ENCODE measurements at regions not wholly inside any gene's neighbourhood (a gene's known extent, or its start where the extent isn't known, plus 50 kb on each side); places are given as distances from the start of the nearest gene placed in this dataset.

- no peak for FAIRE-seq
- Histone ChIP-seq H3K27ac (ENCODE audit: low read depth in 1 of 3, low read length in 2 of 3) (no peak overlapping the region), H3K27me3 (ENCODE audit: control insufficient read depth in 3 of 3, insufficient read depth in 3 of 3, low read length in 3 of 3) (no peaks in the 10 kb centered on the region), H3K9me3 (ENCODE audit: control insufficient read depth in 2 of 2, insufficient read depth in 1 of 2, low read depth in 1 of 2, low read length in 1 of 2) (no peaks in the 10 kb centered on the region), H3K36me3 (ENCODE audit: control insufficient read depth in 3 of 3, insufficient read depth in 2 of 3, low read depth in 1 of 3, low read length in 3 of 3) (no peaks in the 10 kb centered on the region), H3K4me1 (ENCODE audit: control insufficient read depth in 3 of 3, insufficient read depth in 2 of 3, low read depth in 1 of 3, low read length in 2 of 3) (no peaks in the 10 kb centered on the region), H3K4me3 (ENCODE audit: low read depth in 1 of 3, low read length in 3 of 3) (no peak overlapping the region)
- DNase-seq: no peak
Measured at GRCh38 chr5:28710360-28710759, 1672.0 kb upstream of the CDH9 start.

- no peaks in the 10 kb centered on the region for H3K4me1 ChIP-seq (ENCODE audit: control insufficient read depth in 3 of 3, insufficient read depth in 2 of 3, low read depth in 1 of 3, low read length in 2 of 3)
- FAIRE-seq (no peak), DNase-seq (no peak)
- no peaks in the 10 kb centered on the region for H3K36me3 ChIP-seq (ENCODE audit: control insufficient read depth in 3 of 3, insufficient read depth in 2 of 3, low read depth in 1 of 3, low read length in 3 of 3)
- H3K27me3 ChIP-seq (ENCODE audit: control insufficient read depth in 3 of 3, insufficient read depth in 3 of 3, low read length in 3 of 3): no peaks in the 10 kb centered on the region
- no peak overlapping the region for H3K4me3 ChIP-seq (ENCODE audit: low read depth in 1 of 3, low read length in 3 of 3)
- 84 to 88% (median 87%) methylated on average over 5 of the region's 5 CpGs for WGBS, 3 donors
- H3K9me3 ChIP-seq (ENCODE audit: control insufficient read depth in 2 of 2, insufficient read depth in 1 of 2, low read depth in 1 of 2, low read length in 1 of 2): no peaks in the 10 kb centered on the region
- H3K27ac ChIP-seq (ENCODE audit: low read depth in 1 of 3, low read length in 2 of 3): no peak overlapping the region
Measured at GRCh38 chr5:28708472-28708871, 1670.1 kb upstream of the CDH9 start.

GRCh38 chr5:28707706-28708105, 1669.3 kb upstream of the CDH9 start:
- no peak for FAIRE-seq
- DNase-seq: no peak
- H3K36me3 ChIP-seq (ENCODE audit: control insufficient read depth in 3 of 3, insufficient read depth in 2 of 3, low read depth in 1 of 3, low read length in 3 of 3): no peaks in the 10 kb centered on the region
- H3K4me1 ChIP-seq (ENCODE audit: control insufficient read depth in 3 of 3, insufficient read depth in 2 of 3, low read depth in 1 of 3, low read length in 2 of 3): no peaks in the 10 kb centered on the region
- no peak overlapping the region for H3K27ac ChIP-seq (ENCODE audit: low read depth in 1 of 3, low read length in 2 of 3)
- H3K27me3 ChIP-seq (ENCODE audit: control insufficient read depth in 3 of 3, insufficient read depth in 3 of 3, low read length in 3 of 3): no peaks in the 10 kb centered on the region
- no peaks in the 10 kb centered on the region for H3K9me3 ChIP-seq (ENCODE audit: control insufficient read depth in 2 of 2, insufficient read depth in 1 of 2, low read depth in 1 of 2, low read length in 1 of 2)
- H3K4me3 ChIP-seq (ENCODE audit: low read depth in 1 of 3, low read length in 3 of 3): no peak overlapping the region

- Histone ChIP-seq H3K4me3 (ENCODE audit: low read depth in 1 of 3, low read length in 3 of 3) (no peak overlapping the region), H3K9me3 (ENCODE audit: control insufficient read depth in 2 of 2, insufficient read depth in 1 of 2, low read depth in 1 of 2, low read length in 1 of 2) (no peaks in the 10 kb centered on the region), H3K36me3 (ENCODE audit: control insufficient read depth in 3 of 3, insufficient read depth in 2 of 3, low read depth in 1 of 3, low read length in 3 of 3) (no peaks in the 10 kb centered on the region), H3K27me3 (ENCODE audit: control insufficient read depth in 3 of 3, insufficient read depth in 3 of 3, low read length in 3 of 3) (no peaks in the 10 kb centered on the region), H3K4me1 (ENCODE audit: control insufficient read depth in 3 of 3, insufficient read depth in 2 of 3, low read depth in 1 of 3, low read length in 2 of 3) (no peaks in the 10 kb centered on the region), H3K27ac (ENCODE audit: low read depth in 1 of 3, low read length in 2 of 3) (no peak overlapping the region)
- 58 to 76% (median 64%) methylated on average over 1 of the region's 1 CpG for WGBS, 3 donors
- FAIRE-seq (no peak), DNase-seq (no peak)
Measured at GRCh38 chr5:28703651-28704260, 1665.4 kb upstream of the CDH9 start.

GRCh38 chr5:28691526-28691925, 1653.1 kb upstream of the CDH9 start:
- H3K27ac ChIP-seq (ENCODE audit: low read depth in 1 of 3, low read length in 2 of 3): no peak overlapping the region
- H3K4me1 ChIP-seq (ENCODE audit: control insufficient read depth in 3 of 3, insufficient read depth in 2 of 3, low read depth in 1 of 3, low read length in 2 of 3): no peaks in the 10 kb centered on the region
- no peak overlapping the region for H3K4me3 ChIP-seq (ENCODE audit: low read depth in 1 of 3, low read length in 3 of 3)
- no peaks in the 10 kb centered on the region for H3K9me3 ChIP-seq (ENCODE audit: control insufficient read depth in 2 of 2, insufficient read depth in 1 of 2, low read depth in 1 of 2, low read length in 1 of 2)
- H3K27me3 ChIP-seq (ENCODE audit: control insufficient read depth in 3 of 3, insufficient read depth in 3 of 3, low read length in 3 of 3): no peaks in the 10 kb centered on the region
- no peak for DNase-seq
- no peak for FAIRE-seq
- H3K36me3 ChIP-seq (ENCODE audit: control insufficient read depth in 3 of 3, insufficient read depth in 2 of 3, low read depth in 1 of 3, low read length in 3 of 3): no peaks in the 10 kb centered on the region

GRCh38 chr5:28685794-28686193, 1647.4 kb upstream of the CDH9 start:
- Histone ChIP-seq H3K9me3 (ENCODE audit: control insufficient read depth in 2 of 2, insufficient read depth in 1 of 2, low read depth in 1 of 2, low read length in 1 of 2) (no peaks in the 10 kb centered on the region), H3K4me1 (ENCODE audit: control insufficient read depth in 3 of 3, insufficient read depth in 2 of 3, low read depth in 1 of 3, low read length in 2 of 3) (no peaks in the 10 kb centered on the region), H3K27me3 (ENCODE audit: control insufficient read depth in 3 of 3, insufficient read depth in 3 of 3, low read length in 3 of 3) (no peaks in the 10 kb centered on the region), H3K36me3 (ENCODE audit: control insufficient read depth in 3 of 3, insufficient read depth in 2 of 3, low read depth in 1 of 3, low read length in 3 of 3) (no peaks in the 10 kb centered on the region), H3K4me3 (ENCODE audit: low read depth in 1 of 3, low read length in 3 of 3) (no peak overlapping the region), H3K27ac (ENCODE audit: low read depth in 1 of 3, low read length in 2 of 3) (no peak overlapping the region)
- WGBS, 3 donors: 67 to 74% (median 72%) methylated on average over 6 of the region's 6 CpGs
- DNase-seq: no peak
- no peak for FAIRE-seq

GRCh38 chr5:28678899-28679298, 1640.5 kb upstream of the CDH9 start:
- FAIRE-seq: no peak
- Histone ChIP-seq H3K9me3 (ENCODE audit: control insufficient read depth in 2 of 2, insufficient read depth in 1 of 2, low read depth in 1 of 2, low read length in 1 of 2) (no peaks in the 10 kb centered on the region), H3K27me3 (ENCODE audit: control insufficient read depth in 3 of 3, insufficient read depth in 3 of 3, low read length in 3 of 3) (no peaks in the 10 kb centered on the region)

GRCh38 chr5:28666110-28666509, 1627.7 kb upstream of the CDH9 start:
- FAIRE-seq (no peak), DNase-seq (no peak)
- Histone ChIP-seq H3K36me3 (ENCODE audit: control insufficient read depth in 3 of 3, insufficient read depth in 2 of 3, low read depth in 1 of 3, low read length in 3 of 3) (no peaks in the 10 kb centered on the region), H3K4me1 (ENCODE audit: control insufficient read depth in 3 of 3, insufficient read depth in 2 of 3, low read depth in 1 of 3, low read length in 2 of 3) (no peaks in the 10 kb centered on the region), H3K27ac (ENCODE audit: low read depth in 1 of 3, low read length in 2 of 3) (no peak overlapping the region), H3K27me3 (ENCODE audit: control insufficient read depth in 3 of 3, insufficient read depth in 3 of 3, low read length in 3 of 3) (no peaks in the 10 kb centered on the region), H3K9me3 (ENCODE audit: control insufficient read depth in 2 of 2, insufficient read depth in 1 of 2, low read depth in 1 of 2, low read length in 1 of 2) (peaks cover 0 to 10% of the 10 kb centered on the region in 2 donors), H3K4me3 (ENCODE audit: low read depth in 1 of 3, low read length in 3 of 3) (no peak overlapping the region)
- 69 to 72% (median 71%) methylated on average over 1 of the region's 1 CpG for WGBS, 3 donors

More at GRCh38 chr5:28678899-28679298, 1640.5 kb upstream of the CDH9 start:
- no peaks in the 10 kb centered on the region for H3K36me3 ChIP-seq (ENCODE audit: control insufficient read depth in 3 of 3, insufficient read depth in 2 of 3, low read depth in 1 of 3, low read length in 3 of 3)
- no peak for DNase-seq
- H3K4me1 ChIP-seq (ENCODE audit: control insufficient read depth in 3 of 3, insufficient read depth in 2 of 3, low read depth in 1 of 3, low read length in 2 of 3): no peaks in the 10 kb centered on the region
- no peak overlapping the region for H3K4me3 ChIP-seq (ENCODE audit: low read depth in 1 of 3, low read length in 3 of 3)
- H3K27ac ChIP-seq (ENCODE audit: low read depth in 1 of 3, low read length in 2 of 3): no peak overlapping the region

- FAIRE-seq: no peak
- WGBS, 3 donors: 65 to 84% (median 73%) methylated on average over 2 of the region's 2 CpGs
- Histone ChIP-seq H3K36me3 (ENCODE audit: control insufficient read depth in 3 of 3, insufficient read depth in 2 of 3, low read depth in 1 of 3, low read length in 3 of 3) (no peaks in the 10 kb centered on the region), H3K4me1 (ENCODE audit: control insufficient read depth in 3 of 3, insufficient read depth in 2 of 3, low read depth in 1 of 3, low read length in 2 of 3) (no peaks in the 10 kb centered on the region), H3K9me3 (ENCODE audit: control insufficient read depth in 2 of 2, insufficient read depth in 1 of 2, low read depth in 1 of 2, low read length in 1 of 2) (no peaks in the 10 kb centered on the region), H3K4me3 (ENCODE audit: low read depth in 1 of 3, low read length in 3 of 3) (no peak overlapping the region), H3K27me3 (ENCODE audit: control insufficient read depth in 3 of 3, insufficient read depth in 3 of 3, low read length in 3 of 3) (no peaks in the 10 kb centered on the region), H3K27ac (ENCODE audit: low read depth in 1 of 3, low read length in 2 of 3) (no peak overlapping the region)
- no peak for DNase-seq
Measured at GRCh38 chr5:28648108-28648507, 1609.7 kb upstream of the CDH9 start.

All from small intestine (tissue), 7 donors.